ENCODE measurements at regions not wholly inside any gene's neighbourhood (a gene's known extent, or its start where the extent isn't known, plus 50 kb on each side); places are given as distances from the start of the nearest gene placed in this dataset.

DNA sequence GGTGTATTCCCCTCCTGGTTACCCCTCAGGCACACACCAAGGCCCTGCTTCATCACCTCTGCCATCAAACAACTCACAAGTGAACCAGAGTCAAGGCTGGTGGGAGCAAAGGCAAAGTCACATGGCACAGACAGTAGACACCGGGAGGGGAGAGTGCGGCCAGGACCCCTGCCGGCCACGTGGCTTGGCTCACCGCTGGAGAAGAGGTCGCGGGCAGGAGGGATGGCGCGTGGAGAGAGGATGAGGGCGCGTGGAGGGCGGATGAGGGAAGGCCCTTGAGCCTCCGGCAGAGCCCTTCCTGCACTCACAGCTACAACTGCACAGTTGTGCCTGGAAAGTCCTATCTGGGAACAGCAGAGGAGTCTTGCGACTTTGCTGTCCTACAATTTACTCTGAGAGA, 104.2 kb upstream of the ADRA2C start:
- no peaks in the 10 kb centered on the region for H3K27me3 ChIP-seq (replicated peaks; ENCODE audit: control insufficient read depth, insufficient read depth, low read length)

DNA sequence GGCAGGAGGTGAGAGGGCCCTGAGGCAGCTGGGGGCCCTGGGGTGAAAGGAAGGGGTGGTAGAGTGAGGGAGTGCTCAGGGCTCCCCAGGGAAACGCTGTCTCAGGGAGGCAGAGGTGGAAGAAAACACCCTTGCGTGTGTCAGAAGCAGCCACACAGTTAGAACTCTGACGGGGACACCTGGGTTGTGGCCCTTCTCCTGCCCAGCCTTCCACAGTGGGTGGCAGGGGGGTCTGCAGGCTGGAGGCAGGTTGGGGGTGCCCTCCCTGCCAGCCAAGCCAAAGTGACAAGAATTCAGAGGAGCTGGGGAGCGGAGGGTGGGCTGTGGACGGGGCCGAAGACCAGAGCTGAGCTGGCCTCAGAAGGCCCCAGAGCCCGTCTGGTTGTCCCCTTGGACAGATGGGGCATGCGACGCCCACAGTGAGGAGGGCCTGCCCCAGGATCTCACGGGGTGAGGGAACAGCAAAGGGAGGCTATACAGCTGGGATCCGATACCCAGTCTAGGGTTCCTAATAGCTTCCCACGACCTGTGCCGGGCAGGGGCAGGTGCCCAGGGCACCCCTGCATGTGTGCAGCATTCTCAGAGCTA, 105.2 kb upstream of the ADRA2C start:
- Mint-ChIP-seq H3K4me1 (ENCODE audit: low read depth, unreplicated experiment) (no peaks in the 10 kb centered on the region), H3K27me3 (ENCODE audit: insufficient read depth, unreplicated experiment) (no peaks in the 10 kb centered on the region), H3K4me3 (ENCODE audit: unreplicated experiment) (no peak overlapping the region), H3K9me3 (ENCODE audit: unreplicated experiment) (no peaks in the 10 kb centered on the region), H3K36me3 (ENCODE audit: insufficient read depth, unreplicated experiment) (no peaks in the 10 kb centered on the region), H3K27ac (ENCODE audit: unreplicated experiment) (no peak overlapping the region)
- ChIA-PET POLR2A (no interaction called here), CTCF (no interaction called here)
- H3K4me3 ChIP-seq (ENCODE audit: low read depth, low read length), result no peak overlapping the region
- H3K9me3 ChIP-seq, result no peaks in the 10 kb centered on the region
- intact Hi-C loops (cut with micrococcal nuclease; ENCODE audit: unreplicated experiment), result no loop called here
- BruUV-seq (replicated peaks), result no TSS peak
- no peaks in the 10 kb centered on the region for H3K27me3 ChIP-seq (replicated peaks; ENCODE audit: control insufficient read depth, insufficient read depth, low read length)
- H3K4me1 ChIP-seq, result no peaks in the 10 kb centered on the region
- DNase-seq, result no peak
- TF ChIP-seq, protein P1, sequence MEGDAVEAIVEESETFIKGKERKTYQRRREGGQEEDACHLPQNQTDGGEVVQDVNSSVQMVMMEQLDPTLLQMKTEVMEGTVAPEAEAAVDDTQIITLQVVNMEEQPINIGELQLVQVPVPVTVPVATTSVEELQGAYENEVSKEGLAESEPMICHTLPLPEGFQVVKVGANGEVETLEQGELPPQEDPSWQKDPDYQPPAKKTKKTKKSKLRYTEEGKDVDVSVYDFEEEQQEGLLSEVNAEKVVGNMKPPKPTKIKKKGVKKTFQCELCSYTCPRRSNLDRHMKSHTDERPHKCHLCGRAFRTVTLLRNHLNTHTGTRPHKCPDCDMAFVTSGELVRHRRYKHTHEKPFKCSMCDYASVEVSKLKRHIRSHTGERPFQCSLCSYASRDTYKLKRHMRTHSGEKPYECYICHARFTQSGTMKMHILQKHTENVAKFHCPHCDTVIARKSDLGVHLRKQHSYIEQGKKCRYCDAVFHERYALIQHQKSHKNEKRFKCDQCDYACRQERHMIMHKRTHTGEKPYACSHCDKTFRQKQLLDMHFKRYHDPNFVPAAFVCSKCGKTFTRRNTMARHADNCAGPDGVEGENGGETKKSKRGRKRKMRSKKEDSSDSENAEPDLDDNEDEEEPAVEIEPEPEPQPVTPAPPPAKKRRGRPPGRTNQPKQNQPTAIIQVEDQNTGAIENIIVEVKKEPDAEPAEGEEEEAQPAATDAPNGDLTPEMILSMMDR (IDR thresholded peaks at IDR 0.05; ENCODE audit: insufficient read depth in 1 of 2, low read depth in 1 of 2, low read length in 1 of 2, severe bottlenecking in 1 of 2, unreplicated experiment in 1 of 2), result no peak
- H3K36me3 ChIP-seq (ENCODE audit: control insufficient read depth, insufficient read depth, low read length), result no peaks in the 10 kb centered on the region

More for the DNA sequence above, 104.2 kb upstream of the ADRA2C start:
- CTCF ChIA-PET, result no interaction called here
- Mint-ChIP-seq H3K36me3 (ENCODE audit: insufficient read depth, unreplicated experiment) (no peaks in the 10 kb centered on the region), H3K27ac (ENCODE audit: unreplicated experiment) (no peak overlapping the region), H3K4me1 (ENCODE audit: low read depth, unreplicated experiment) (no peaks in the 10 kb centered on the region), H3K27me3 (ENCODE audit: insufficient read depth, unreplicated experiment) (no peaks in the 10 kb centered on the region), H3K4me3 (ENCODE audit: unreplicated experiment) (no peak overlapping the region), H3K9me3 (ENCODE audit: unreplicated experiment) (peaks cover under 1% of the 10 kb centered on the region)
- no TSS peak for BruUV-seq (replicated peaks)
- TF ChIP-seq, protein P1 (IDR thresholded peaks at IDR 0.05; ENCODE audit: insufficient read depth in 1 of 2, low read depth in 1 of 2, low read length in 1 of 2, severe bottlenecking in 1 of 2, unreplicated experiment in 1 of 2), result no peak
- Histone ChIP-seq H3K4me1 (no peaks in the 10 kb centered on the region), H3K4me3 (ENCODE audit: low read depth, low read length) (no peak overlapping the region), H3K9me3 (no peaks in the 10 kb centered on the region), H3K36me3 (ENCODE audit: control insufficient read depth, insufficient read depth, low read length) (no peaks in the 10 kb centered on the region)
- POLR2A ChIA-PET, result no interaction called here
- intact Hi-C loops (cut with micrococcal nuclease; ENCODE audit: unreplicated experiment), result no loop called here
- no peak for DNase-seq

- BruUV-seq (replicated peaks), result no TSS peak
- no peaks in the 10 kb centered on the region for H3K27me3 Mint-ChIP-seq (ENCODE audit: insufficient read depth, unreplicated experiment)
- POLR2A ChIA-PET, result no interaction called here
Observed at GRCh38 chr4:3660086-3660927, 105.9 kb upstream of the ADRA2C start.

More at GRCh38 chr4:3660086-3660927, 105.9 kb upstream of the ADRA2C start:
- Histone ChIP-seq H3K4me1 (no peaks in the 10 kb centered on the region), H3K4me3 (ENCODE audit: low read depth, low read length) (no peak overlapping the region), H3K36me3 (ENCODE audit: control insufficient read depth, insufficient read depth, low read length) (no peaks in the 10 kb centered on the region), H3K27me3 (replicated peaks; ENCODE audit: control insufficient read depth, insufficient read depth, low read length) (no peaks in the 10 kb centered on the region), H3K9me3 (no peaks in the 10 kb centered on the region)
- no peak overlapping the region for H3K27ac Mint-ChIP-seq (ENCODE audit: unreplicated experiment)
- TF ChIP-seq, protein P1 (IDR thresholded peaks at IDR 0.05; ENCODE audit: insufficient read depth in 1 of 2, low read depth in 1 of 2, low read length in 1 of 2, severe bottlenecking in 1 of 2, unreplicated experiment in 1 of 2), result no peak
- no peaks in the 10 kb centered on the region for H3K4me1 Mint-ChIP-seq (ENCODE audit: low read depth, unreplicated experiment)
- no peak overlapping the region for H3K4me3 Mint-ChIP-seq (ENCODE audit: unreplicated experiment)
- no peaks in the 10 kb centered on the region for H3K36me3 Mint-ChIP-seq (ENCODE audit: insufficient read depth, unreplicated experiment)
- intact Hi-C loops (cut with micrococcal nuclease; ENCODE audit: unreplicated experiment), result no loop called here
- no peak for DNase-seq
- CTCF ChIA-PET, result no interaction called here
- no peaks in the 10 kb centered on the region for H3K9me3 Mint-ChIP-seq (ENCODE audit: unreplicated experiment)
